ENCODE measurements at regions not wholly inside any gene's neighbourhood (a gene's known extent, or its start where the extent isn't known, plus 50 kb on each side); places are given as distances from the start of the nearest gene placed in this dataset.
"Not testable (repeated sequence)": the region's sequence is repeated elsewhere in the genome, so short reads cannot be mapped to it uniquely, and the experiment has no call there.

- not testable (repeated sequence) for DNase-seq (ENCODE audit: low spot score)
Observed at GRCh38 chrX:76774912-76775311, 347.4 kb downstream of the MAGEE1 start.

DNA sequence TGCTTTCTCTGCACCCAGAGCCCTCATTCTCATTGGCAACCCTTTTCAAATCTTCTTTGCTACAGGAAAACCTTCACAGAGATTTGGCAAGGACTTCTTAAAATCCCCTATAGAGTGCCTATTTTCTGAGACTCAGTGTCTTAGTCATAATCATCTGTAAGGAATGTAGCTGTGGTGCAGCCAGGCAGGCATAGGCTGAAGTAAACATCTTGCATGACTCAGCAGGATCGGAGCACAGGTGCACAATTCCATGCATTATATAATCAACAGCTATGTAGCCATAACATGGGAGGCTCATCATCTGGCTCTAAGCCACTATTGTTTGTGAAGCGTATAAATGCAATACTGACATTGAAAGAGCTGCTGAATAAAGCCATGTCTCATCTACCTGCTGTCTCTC is 368.8 kb downstream of the MAGEE1 start:
- DNase-seq (ENCODE audit: low spot score): no peak

- no peak for DNase-seq (ENCODE audit: low spot score)
Observed at GRCh38 chrX:76802708-76803107, 375.2 kb downstream of the MAGEE1 start.

- DNase-seq (ENCODE audit: low spot score): no peak
Observed at GRCh38 chrX:76815754-76816153, 388.2 kb downstream of the MAGEE1 start.

DNA sequence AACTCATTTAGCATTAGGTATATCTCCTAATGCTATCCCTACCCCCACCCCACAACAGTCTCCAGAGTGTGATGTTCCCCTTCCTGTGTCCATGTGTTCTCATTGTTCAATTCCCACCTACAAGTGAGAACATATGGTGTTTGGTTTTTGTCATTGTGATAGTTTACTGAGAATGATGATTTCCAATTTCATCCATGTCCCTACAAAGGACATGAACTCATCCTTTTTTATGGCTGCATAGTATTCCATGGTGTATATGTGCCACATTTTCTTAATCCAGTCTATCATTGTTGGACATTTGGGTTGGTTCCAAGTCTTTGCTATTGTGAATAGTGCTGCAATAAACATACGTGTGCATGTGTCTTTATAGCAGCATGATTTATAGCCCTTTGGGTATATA is 389.8 kb downstream of the MAGEE1 start:
- DNase-seq (ENCODE audit: low spot score): not testable (repeated sequence)

- no peak for DNase-seq (ENCODE audit: low spot score)
Observed at GRCh38 chrX:76821276-76821675, 393.8 kb downstream of the MAGEE1 start.

GRCh38 chrX:76827672-76828071 is 400.2 kb downstream of the MAGEE1 start:
- DNase-seq (ENCODE audit: low spot score): no peak

DNA sequence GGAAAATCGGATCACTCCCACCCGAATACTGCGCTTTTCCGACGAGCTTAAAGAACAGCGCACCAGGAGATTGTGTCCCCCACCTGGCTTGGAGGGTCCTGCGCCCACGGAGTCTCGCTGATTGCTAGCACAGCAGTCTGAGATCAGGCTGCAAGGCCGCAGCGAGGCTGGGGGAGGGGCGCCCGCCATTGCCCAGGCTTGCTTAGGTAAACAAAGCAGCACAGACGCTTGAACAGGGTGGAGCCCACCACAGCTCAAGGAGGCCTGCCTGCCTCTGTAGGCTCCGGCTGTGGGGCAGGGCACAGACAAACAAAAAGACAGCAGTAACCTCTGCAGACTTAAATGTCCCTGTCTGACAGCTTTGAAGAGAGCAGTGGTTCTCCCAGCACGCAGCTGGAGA is 413.4 kb downstream of the MAGEE1 start:
- peak; percentile 49 for DNase-seq (ENCODE audit: low spot score)

DNA sequence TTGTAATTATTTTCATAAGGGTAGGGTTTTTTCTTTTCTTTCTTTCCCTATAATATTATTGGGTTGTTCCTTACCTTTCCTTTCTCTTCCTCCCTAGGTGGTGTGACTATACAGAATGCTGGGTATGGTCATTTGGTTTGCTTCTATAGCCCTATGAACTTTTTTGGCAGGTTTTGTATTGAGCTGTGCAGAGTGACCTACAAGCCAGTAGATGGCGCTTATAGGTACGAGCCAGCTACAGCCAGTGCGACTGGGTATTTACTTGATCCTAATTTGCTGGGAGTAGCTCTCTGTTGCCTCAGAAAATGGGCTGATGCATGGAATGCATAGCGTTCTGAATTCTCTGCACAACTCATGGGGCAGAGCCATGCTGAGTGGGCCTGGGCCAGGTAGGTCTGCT is 423.3 kb downstream of the MAGEE1 start:
- DNase-seq (ENCODE audit: low spot score): no peak

DNA sequence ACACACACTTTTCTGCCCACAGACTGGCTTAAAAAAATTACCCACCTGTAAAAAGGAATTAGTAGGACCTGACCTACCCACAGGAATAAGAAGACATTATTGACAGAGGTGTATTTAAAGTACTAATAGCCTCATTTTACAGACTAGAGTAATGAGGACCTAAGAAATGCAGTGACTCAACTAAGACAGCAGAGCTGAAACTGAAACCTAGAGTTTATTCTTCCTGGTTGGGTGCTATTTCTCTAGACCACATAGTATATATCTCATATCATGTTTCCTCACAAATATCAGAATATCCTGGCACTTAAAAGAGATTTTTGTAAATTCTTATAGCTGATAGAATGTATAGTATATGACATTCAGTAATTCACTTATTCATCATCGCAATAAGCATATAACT is 435.0 kb downstream of the MAGEE1 start:
- no peak for DNase-seq (ENCODE audit: low spot score)

GRCh38 chrX:76893930-76894329 is 466.4 kb downstream of the MAGEE1 start:
- no peak for DNase-seq (ENCODE audit: low spot score)

DNA sequence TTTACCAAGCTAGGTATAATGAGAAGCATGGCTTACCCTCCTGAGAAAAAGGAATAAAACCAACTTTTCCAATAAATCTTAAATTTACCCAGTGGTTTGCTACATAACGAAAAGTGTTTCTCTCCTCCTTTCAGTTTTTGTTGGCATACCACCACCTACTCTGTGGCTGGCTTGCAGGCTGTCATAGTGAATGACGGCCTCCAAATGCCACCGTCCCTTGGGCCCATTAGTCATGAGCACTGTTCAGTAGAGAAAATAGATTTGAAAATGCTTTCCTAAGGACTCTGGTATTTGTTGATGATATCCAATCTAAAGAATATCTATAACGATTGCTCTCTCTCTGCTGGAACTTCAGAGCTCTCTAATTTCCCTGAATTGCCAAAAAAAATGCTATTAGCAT is 488.3 kb downstream of the MAGEE1 start:
- no peak for DNase-seq (ENCODE audit: low spot score)

GRCh38 chrX:76918033-76918432 is 490.5 kb downstream of the MAGEE1 start:
- DNase-seq (ENCODE audit: low spot score): no peak

- no peak for DNase-seq (ENCODE audit: low spot score)
Observed at GRCh38 chrX:76919761-76920160, 492.3 kb downstream of the MAGEE1 start.

DNA sequence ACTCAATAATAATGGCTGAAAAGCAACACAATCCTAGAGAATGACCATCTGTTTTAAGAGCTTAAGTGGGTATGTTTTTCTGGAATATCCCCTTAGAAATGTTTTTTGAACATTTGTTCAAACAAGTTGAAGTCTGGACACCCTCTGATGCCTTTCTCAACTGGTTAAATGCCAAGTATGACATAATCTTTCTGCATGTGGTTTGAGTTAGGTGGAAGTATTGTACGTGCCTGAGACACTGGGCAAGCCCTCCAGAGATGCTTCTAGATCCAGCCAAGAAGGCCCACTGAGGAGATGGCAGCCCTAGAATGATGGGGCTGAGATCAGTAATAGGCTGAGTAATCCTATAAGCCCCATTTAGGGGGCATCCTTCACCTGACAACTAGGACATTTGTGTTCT is 493.1 kb downstream of the MAGEE1 start:
- DNase-seq (ENCODE audit: low spot score): no peak

- no peak for DNase-seq (ENCODE audit: low spot score)
Observed at GRCh38 chrX:76921176-76921575, 493.7 kb downstream of the MAGEE1 start.

- DNase-seq (ENCODE audit: low spot score): no peak
Observed at GRCh38 chrX:76922100-76922499, 494.6 kb downstream of the MAGEE1 start.

DNA sequence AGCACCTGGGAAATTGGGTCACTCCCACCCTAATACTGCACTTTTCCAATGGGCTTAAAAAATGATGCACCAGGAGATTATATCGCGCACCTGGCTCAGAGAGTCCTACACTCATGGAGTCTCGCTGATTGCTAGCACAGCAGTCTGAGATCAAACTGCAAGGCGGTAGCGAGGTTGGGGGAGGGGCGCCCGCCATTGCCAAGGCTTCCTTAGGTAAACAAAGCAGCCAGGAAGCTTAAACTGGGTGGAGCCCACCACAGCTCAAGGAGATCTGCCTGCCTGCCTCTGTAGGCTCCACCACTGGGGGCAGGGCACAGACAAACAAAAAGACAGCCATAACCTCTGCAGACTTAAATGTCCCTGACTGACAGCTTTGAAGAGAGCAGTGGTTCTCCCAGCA is 497.1 kb downstream of the MAGEE1 start:
- not testable (repeated sequence) for DNase-seq (ENCODE audit: low spot score)

DNA sequence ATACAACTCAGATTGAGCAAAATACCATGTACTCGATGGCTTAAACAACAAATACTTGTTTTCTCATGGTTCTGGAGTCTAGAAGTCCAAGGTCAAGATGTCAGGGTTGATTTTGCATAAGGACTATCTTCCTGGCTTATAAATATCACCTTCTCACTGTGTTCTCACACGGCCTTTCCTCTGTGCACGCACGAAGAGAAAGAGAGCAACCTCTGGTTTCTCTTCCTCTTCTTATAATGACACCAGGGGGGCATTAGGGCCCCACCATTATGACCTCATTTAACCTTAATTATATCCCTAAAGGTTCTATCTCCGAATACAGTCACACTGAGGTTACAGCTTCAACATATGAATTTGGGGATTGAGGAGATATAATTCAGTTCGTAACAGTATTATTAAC is 504.0 kb downstream of the MAGEE1 start:
- no peak for DNase-seq (ENCODE audit: low spot score)

GRCh38 chrX:76957485-76957884 is 489.7 kb upstream of the FGF16 start:
- DNase-seq (ENCODE audit: low spot score): no peak

DNA sequence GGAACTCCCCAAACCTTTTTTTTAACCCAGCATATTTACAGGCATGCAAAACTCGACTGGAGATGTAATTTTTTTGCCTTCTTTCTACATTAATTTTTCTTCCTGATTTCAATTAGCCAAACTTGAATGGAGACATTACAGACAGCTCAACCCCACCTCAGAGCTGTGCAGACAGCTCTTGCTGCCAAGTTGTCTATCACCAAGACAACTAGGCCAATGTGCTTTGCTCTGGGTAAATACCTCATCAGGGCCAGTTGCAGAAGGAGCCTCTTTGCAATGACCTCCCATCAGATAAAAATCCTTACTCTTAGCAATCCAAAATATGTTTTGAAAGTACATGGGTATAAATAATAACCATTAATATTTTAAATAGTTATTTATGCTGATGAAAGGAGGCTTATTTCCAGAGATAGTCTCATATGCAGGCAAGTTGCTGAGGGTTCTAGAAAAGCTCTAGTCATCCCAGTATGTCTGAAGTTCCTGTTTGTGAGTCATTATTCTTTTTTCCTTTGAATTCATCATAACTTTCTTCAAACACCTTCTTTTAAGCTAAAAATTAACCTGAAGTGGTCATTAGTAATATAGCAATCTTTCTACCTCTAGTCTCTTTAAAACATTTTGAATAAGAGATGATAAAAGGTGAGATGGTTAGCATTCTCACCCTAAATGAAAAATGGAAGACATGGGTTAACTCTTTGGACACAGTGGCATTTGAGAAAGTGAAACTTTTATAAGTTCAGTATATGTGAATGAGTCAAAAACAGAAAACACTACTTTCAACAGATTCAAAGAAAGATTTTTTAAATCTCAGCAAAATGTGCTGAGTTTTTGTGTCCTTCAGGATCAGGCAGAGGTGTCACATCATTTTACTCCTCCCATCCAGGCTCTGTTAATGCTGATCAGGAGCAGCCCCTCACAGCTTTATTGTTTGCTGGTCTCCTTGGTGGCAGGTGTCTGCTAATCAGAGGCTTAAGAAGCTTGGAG is 475.5 kb upstream of the FGF16 start:
- no peak for DNase-seq (ENCODE audit: low spot score)

GRCh38 chrX:76977452-76977851 is 469.7 kb upstream of the FGF16 start:
- no peak for DNase-seq (ENCODE audit: low spot score)

DNA sequence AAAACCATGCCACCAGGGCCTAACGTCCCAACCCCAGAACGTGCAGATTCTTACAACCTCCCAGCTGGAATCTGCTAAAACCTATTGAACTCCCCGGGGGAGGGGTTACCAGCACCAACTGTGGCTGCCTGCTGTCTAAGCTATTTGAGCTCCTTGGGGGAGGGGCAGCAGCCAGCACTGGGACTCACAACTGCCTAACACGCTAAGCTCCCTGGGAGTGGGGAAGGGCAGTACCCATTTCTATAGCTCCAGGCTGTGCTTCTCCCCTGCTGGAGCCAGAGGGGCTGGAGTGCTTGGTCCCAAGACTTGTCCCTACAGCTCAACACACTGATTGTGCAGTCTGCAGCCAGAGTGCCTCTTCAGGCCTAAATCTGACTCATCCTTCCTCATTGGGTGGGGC is 459.8 kb upstream of the FGF16 start:
- DNase-seq (ENCODE audit: low spot score): no peak

- no peak for DNase-seq (ENCODE audit: low spot score)
Observed at GRCh38 chrX:76996641-76997040, 450.5 kb upstream of the FGF16 start.
